GM18517 (cell line): ENCODE measurements at regions not wholly inside any gene's neighbourhood (a gene's known extent, or its start where the extent isn't known, plus 50 kb on each side); places are given as distances from the start of the nearest gene placed in this dataset.
"Not testable (repeated sequence)": the region's sequence is repeated elsewhere in the genome, so short reads cannot be mapped to it uniquely, and the experiment has no call there.

Experiments
- ATAC-seq: cut with Tn5 transposase; IDR thresholded peaks from one replicate; pipeline ENCODE4 v1.9.1; 2021; ENCODE audit warnings: mild to moderate bottlenecking, moderate library complexity; ENCODE audit not compliant: unreplicated experiment

DNA sequence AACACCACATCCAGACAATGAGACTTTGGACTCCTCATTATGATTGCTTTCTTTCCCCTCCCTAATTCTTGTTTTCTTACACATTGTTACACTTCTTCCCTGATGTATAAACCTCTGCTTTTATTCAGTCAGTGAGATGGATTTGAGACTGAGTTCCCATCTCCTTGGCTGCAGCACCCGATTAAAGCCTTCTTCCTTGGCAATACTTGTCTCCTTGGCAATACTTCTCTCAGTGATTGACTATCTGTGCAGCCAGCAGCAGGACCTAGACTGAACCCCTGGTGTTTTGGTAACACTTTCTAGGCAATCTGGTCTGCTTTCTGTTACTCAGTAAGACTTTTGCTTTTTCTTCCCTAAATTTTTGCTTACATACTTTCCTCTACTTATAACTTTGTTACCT is 492.8 kb upstream of the SMC2 start:
- no peak for ATAC-seq

DNA sequence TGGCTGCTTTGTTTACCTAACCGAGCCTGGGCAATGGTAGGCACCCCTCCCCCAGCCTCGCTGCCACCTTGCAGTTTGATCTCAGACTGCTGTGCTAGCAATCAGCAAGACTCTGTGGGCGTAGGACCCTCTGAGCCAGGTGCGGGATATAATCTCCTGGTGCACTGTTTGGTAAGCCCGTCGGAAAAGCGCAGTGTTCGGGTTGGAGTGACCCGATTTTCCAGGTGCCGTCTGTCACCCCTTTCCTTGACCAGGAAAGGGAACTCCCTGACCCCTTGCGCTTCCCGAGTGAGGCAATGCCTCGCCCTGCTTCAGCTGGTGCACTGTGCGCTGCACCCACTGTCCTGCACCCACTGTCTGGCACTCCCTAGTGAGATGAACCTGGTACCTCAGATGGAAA is 482.2 kb upstream of the SMC2 start:
- not testable (repeated sequence) for ATAC-seq

DNA sequence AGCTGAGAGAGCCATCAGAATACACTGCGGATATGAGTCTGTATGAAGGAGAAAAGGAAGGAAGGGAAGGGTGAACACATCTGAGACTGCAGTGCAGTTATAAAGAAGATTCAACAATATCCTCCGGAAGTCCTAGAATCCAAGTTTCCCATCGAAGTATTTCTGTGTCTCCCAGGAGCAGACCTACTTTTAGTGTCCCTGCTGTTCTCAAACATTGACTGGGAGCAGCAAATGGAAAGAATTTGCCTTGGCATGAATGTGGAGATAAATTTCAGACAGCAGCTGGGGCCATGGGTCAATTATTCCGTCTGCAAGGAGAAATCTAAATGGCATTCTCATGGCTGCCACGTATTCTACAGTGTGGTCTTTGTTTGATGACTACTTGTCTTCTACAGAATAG is 478.1 kb upstream of the SMC2 start:
- no peak for ATAC-seq

DNA sequence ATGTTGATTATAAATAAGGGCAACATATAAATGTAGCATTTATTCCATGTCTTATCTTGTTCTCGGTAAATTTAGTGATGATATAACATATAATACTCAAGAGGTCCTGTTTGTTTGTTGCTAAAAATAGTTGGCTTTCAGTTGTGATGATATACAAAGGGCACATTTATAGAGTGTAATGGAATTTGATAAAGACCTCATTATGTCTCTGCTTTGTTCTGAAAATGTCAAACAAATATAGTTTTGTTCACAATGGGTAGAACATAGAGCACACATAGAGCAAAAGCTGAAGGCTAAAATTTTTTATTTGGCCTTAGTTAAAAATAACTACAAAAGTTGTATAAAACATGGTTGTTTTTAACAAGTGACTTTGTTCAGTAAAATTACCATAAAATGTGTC is 477.1 kb upstream of the SMC2 start:
- no peak for ATAC-seq

DNA sequence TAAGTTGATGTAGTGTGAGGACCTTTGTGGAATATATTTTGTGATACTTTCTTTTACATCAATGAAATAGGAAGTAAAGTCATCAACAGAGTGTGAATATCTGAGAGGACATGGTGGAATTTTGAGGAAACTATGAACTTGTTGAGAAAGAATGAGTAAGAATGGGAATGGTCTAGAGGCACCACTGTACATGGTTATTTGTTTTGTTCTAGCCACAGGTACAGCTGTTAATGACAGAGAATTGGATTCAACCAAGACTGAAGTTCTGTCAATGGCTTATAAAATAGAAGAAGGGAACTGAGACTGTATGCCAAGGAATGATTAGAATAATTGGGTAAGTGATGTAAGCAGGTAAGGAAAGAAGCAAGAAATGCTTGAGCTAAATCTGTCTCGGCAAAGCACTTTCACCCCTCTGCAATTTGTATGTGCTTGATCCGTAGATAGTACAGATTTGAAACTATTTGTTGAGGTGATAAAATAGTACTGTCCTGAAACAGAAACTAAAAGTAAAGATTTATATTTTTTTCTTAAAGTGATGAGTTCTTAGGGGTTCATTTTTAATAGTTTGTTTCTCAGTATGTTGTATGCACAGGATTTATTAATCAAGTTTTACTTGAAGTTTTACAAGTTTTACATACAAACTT is 468.8 kb upstream of the SMC2 start:
- no peak for ATAC-seq

DNA sequence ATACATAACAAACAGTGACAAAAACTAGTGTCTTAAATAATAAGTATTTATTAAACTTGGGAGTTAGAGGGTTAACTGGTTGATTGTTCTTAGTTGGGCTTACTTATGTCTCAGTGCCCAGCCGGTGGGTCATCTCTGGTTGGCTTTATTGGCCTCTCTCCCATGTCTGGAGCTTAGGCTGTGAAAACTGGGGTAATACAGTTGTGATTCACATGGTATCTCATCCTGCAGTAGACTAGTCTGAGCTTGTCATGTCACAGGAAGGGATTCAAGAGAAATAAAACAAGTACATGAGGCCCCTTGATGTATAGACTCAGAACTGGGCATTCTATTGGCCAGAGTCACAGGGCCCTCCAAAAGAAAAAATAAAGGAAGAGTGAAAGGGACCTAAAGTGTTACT is 466.4 kb upstream of the SMC2 start:
- no peak for ATAC-seq

DNA sequence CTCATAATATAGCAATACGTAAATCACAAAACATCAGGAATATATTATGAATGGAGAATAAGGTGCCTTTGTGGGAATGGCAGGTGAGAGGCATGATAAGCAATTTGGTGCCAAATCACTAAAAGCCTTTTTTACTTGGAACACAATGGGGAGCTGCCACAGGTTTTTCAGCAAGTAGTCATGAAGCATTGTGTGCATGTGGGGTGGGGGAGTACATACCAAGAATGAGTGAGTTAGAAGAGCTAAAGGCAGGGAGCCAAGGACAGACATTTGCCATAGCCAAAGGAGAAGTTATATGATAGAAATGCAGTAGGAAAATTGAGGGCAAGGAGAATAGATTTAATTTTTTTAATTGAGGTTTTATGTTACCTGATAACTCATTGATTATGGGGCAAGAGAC is 445.0 kb upstream of the SMC2 start:
- ATAC-seq = no peak

DNA sequence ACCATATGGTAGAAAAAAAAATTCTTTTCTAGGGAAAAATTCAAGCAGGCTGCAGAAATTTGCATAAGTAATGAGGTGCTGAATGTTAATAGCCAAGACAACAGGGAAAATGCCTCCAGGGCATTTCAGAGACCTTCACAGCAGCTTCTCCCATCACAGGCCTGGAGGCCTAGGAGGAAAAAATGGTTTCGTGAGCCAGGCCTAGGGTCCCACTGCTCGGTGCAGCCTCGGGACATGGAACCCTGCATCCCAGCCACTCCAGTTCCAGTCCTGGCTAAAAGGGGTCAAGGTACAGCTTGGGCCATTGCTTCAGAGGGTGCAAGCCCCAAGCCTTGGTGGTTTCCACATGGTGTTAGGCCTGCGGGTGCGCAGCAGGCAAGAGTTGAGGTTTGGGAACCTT is 436.0 kb upstream of the SMC2 start:
- ATAC-seq = no peak

DNA sequence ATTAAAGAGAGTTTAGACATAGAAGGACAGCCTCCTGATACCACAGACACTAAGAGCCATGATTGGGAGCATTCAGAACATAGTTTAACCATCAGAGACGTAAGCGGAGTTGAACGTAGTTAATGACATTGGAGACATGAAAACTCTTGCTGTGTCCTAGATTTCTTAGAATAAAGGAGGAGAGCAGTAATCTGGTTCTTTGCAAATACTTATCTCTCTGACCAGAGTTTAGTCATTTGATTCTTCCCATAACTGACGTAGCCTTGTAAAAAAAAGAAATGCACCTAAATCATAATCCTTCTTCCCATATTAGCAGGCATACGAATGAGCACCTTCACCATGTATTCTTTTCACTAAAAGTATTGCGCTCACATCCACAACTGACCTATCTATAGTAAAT is 433.3 kb upstream of the SMC2 start:
- no peak for ATAC-seq

DNA sequence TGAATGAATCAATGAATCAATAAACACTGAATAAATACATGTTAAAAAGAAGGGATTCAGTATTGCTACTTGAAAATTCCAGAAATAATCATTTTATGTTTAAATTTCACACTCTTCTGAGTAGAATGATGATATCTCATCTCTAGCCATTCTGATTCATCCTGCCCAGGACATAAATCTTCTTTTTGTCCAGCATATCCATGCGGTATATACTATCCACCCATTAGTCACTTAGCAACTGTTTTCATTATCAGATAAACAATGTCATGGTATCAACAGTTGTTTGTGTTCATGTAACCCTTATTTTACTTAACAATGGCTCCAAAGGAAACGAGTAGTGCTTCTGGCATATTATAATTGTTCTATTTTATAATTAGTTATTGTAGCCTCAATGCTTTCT is 432.4 kb upstream of the SMC2 start:
- ATAC-seq = no peak

DNA sequence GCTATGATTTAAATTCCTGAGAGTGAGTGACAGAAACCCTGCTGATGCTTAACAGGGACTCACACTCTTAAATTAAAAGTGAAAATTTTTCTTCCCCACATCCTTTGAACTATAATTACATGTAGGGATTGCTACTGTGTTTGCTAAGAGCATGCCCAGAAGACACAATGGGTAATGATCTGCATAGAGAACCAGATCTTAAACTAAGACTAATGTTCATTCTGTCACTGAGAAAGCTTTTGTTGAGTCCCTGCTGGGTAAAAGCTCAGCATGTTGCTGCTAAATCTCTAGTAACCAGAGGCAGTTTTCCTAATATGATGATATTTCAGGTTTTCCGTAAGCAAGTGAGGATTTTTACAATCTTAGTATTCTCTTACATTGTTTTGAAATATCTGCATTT is 424.8 kb upstream of the SMC2 start:
- ATAC-seq = no peak

DNA sequence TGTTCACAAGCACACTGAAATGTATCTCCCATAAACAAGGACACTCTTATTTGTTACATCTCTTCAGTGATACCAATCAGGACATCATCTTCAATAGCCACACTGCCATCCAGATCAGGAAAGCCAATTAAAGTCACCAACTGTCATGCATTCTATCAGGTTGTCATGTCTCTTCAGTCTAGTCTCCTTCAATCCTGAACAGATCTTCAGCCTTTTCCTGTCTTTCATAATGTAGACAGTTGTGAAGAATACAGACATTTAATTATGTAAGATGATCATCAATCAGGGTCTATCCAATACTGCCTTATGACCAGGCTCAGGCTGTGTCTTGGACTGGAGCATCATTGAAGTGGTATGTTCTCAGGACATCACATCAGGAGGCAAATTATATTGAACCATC is 419.8 kb upstream of the SMC2 start:
- ATAC-seq = no peak

DNA sequence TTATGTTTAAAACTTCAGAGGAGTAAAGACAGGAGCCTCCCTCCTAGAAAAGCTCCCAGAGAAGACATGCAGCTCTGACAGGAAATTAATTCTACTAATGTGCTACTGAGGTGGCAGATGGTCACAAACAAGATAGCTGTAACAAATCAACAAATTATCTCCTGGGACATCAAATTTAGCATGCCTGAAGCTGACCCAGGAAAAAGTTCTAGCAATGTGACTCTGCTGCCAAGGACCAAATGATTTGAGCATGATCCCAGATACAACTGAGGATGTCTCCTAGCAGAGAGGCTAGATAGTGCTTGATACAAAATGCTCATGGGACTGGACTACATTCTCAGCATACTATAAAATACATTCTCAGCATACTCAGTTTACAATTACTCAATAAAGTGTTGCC is 413.5 kb upstream of the SMC2 start:
- ATAC-seq = no peak

DNA sequence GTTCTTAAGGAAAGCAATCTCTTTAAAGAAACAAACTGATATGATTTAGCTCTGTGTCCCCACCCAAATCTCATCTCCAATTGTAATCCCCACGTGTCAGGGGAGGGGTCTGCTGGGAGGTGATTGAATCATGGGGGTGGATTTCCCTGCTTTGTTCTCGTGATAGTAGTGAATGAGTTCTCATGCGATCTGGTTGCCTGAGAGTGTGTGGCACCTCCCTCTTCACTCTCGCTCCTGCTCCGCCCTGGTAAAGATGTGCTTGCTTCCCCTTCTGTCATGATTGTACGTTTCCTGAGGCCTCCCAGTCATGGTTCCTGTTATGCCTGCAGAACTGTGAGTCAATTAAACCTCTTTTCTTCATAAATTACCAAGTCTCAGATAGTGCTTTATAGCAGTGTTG is 412.7 kb upstream of the SMC2 start:
- ATAC-seq = no peak

DNA sequence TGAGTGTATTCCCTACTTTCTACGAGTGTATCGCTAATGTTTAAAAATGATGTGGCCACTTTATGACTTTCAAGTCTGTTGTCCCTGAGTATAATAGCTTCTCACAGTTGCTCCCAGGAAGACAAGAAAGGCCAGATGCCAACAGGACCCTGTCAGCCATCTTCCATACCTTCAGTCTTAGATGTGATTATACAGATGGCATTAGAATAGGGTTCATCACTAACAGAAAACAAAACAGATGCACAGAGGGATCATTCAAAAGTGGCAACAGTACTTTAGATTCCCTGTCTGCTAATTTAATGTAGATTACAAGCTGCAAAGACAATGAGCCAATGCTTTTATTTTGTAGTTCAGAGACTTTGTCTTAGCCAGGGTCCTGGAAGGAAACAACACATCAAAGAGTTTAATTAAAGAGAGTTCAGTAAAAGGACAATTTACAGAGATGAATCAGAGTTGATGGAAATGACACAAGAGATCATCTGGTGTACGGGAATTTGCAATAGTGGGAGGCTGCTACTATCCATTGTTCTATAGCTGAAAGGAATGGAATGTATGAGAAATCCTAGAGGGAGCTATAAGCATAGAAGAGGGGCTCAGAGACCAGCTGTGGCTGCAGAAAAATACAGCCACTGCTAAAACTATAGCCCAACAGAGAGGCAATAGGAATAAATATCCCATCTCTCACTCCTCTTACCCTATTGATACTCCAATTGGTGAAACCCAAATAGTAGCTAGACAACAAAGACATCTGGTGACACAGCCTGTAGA is 393.7 kb upstream of the SMC2 start:
- ATAC-seq = no peak

DNA sequence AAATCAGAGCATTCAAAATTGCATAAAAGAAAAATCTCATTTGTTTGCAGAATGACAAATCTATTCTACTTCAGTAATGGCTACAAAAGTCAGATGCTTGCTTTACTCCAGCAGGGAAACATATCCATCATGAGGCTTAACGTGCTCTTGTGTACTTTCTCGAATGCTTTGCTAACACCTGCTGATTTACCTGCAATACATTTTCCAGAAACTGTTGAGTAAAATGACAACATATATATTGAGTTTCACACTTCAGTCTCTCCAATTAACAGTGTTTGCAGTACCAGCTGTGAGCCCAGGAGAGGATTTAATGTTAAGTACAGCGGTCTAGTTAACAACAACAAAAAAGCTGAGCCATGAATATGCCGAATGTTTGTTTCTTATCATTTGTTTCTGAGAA is 391.5 kb upstream of the SMC2 start:
- no peak for ATAC-seq

DNA sequence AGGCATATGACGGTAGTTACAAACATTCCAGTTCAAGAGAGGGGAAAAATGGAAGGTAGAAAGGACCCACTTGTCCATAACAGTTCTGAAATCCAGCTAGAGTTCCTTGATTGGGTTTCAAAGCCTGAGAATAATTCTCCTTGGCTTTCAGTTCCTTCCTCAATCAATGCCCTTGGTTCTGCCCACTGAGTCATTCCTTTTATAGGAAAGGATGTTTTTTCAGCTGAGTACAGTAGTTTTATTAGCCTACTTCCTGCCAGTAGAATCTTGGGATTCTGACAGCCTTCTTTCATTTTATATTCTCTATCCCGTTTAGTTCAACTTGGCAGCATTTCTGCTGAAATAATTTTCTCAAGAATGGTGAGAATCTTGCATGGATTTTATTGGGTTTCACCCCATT is 386.9 kb upstream of the SMC2 start:
- no peak for ATAC-seq

DNA sequence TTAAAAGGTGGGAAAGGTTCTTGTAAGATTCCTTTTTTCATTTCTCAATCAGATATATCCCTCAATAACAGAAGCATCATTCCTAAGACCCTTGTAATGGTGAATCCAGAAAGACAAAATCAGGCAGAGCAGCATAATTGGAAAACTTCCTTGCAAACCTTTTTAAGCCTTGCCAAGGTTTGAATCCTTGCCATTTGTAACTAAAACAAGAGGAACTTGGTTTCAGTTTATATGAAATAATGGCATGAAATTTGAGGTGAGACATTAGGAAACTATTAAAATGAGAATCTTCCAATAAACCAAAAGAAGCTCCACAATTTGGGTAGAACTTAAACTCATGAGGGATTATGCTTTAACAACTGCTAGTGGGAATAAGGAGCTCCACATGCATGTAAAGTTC is 384.7 kb upstream of the SMC2 start:
- ATAC-seq = no peak

DNA sequence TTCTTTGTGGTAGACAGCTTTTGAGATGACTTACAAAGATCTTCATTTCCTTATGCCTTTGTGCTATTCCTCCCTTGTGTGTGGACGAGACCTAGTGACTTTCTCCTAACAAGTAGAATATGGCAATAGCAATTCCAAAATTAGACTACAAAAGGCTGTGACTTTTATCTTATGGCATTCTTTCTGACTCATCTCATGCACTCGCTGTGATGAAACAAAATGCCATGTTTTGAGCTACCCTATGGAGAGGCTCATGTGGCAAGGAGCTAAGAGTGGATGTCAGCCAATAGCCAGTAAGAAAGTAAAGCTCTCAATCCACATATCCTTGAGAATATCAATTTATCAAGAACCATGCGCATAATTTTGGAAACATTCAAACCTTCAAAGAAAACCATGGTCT is 380.5 kb upstream of the SMC2 start:
- no peak for ATAC-seq

DNA sequence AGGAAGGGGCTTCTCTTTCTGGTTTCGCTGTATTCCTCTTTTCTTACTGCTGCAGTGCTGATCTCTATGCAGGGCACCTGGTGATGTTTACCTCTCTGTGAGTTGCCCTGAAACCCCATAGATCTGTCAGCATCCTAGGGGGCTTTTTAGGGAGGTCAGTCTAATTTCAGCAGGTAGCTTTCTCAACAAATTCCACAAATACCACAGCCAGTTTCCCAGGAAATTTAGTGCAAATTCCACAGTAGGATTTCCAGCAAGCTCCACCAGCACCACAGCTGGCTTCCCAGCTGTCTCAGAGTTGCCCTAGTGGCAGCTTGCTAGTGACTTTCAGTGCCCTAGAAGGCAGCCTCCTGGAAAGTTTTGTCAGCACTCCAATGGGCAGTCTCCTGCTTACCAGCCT is 379.1 kb upstream of the SMC2 start:
- ATAC-seq = no peak

DNA sequence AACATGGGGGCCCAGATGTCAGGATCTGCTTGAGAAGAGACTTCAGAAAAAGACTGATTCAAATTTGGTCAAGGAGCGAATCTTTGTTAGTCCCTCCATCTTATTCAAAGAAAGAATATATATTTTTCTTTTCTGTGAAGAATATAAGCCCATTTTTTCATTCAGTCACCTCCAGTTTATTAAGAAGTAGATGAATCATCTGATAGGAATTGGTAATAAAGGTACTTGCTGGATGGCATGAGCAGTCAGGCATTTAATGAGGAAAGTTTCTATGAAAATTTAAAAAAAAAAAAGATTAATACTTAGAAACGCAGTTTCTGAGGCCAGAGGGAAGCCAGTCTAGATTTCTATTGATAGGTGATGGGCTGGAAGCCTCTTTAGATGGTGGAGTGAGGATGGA is 373.1 kb upstream of the SMC2 start:
- no peak for ATAC-seq

DNA sequence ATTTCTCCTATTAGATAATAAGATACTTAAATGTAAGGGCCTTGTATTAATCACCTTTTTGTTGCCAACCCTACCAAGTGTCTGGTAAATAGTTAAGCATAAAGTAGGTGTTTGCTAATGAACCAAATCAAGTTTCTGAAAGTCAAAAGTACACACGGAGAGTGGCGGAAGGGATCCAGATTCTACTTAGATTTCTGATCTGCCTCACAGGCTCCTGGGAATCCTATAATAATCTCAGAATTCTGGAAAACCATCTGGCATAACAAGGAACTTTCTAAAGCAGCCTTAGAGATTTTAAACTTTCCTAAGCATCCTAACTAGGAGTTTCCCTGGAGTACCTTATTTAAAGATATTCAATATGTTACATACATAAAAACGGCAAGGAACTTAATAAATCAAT is 363.2 kb upstream of the SMC2 start:
- no peak for ATAC-seq

DNA sequence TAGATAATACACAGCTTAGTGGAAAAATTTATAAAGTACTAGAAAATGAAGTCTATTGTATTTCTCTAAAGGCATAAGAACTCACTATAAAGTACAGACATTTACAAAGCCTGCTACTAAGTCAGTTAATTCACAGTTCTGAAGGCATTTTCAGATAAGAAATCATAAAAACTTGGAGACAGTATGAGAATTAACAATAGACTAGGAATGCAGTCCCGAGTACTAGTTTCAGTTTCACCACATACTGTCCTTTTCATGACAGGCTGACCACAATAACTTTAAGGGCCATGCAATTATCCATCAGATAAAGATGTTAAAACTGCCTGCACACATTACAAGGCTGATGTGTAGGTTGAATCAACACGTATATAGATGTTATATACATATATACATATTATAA is 362.6 kb upstream of the SMC2 start:
- ATAC-seq = no peak
